WTC11 (cell line): ENCODE measurements at regions not wholly inside any gene's neighbourhood (a gene's known extent, or its start where the extent isn't known, plus 50 kb on each side); places are given as distances from the start of the nearest gene placed in this dataset.
"Not testable (repeated sequence)": the region's sequence is repeated elsewhere in the genome, so short reads cannot be mapped to it uniquely, and the experiment has no call there.

ENCODE experiments used
- ATAC-seq: fragments of 200-7000 bp; cut with Tn5 transposase; 2 replicates; pipeline ENCODE4 v1.10.0; 2021; ENCODE audit warnings: mild to moderate bottlenecking, moderate library complexity
- CTCF ChIA-PET: fragments of 300-600 bp; sonication (Branson Sonifier 250); formaldehyde crosslinking; loops from one replicate; lab custom pipeline; 2021; ENCODE audit warnings: antibody characterized with exemption; lab: Charles Lee
- POLR2A ChIA-PET: fragments of 350-600 bp; sonication (Branson Sonifier 250); formaldehyde crosslinking; loops from one replicate; lab custom pipeline; 2021; ENCODE audit warnings: antibody characterized with exemption; lab: Charles Lee
- DNase-seq: peaks from one replicate; pipeline ENCODE4 v3.0.0; 2021; ENCODE audit warnings: low spot score
- H3K27ac Mint-ChIP-seq: 2 replicates; pipeline ENCODE4 v1.8.0; 2021; ENCODE audit warnings: mixed read lengths
- H3K27me3 Mint-ChIP-seq: 2 replicates; pipeline ENCODE4 v1.8.0; 2021; ENCODE audit warnings: low read depth, mild to moderate bottlenecking, moderate library complexity, mixed read lengths
- H3K36me3 Mint-ChIP-seq: 2 replicates; pipeline ENCODE4 v1.8.0; 2021; ENCODE audit warnings: mixed read lengths
- H3K4me1 Mint-ChIP-seq: 2 replicates; pipeline ENCODE4 v1.8.0; 2022; ENCODE audit warnings: mixed read lengths
- H3K4me3 Mint-ChIP-seq: 2 replicates; pipeline ENCODE4 v1.8.0; 2021; ENCODE audit warnings: mild to moderate bottlenecking, moderate library complexity, mixed read lengths
- H3K9me3 Mint-ChIP-seq: 2 replicates; pipeline ENCODE4 v1.8.0; 2021; ENCODE audit warnings: mixed read lengths
- ARID4B ChIP-seq: sonication (generic); formaldehyde crosslinking; IDR thresholded peaks from 2 replicates; pipeline ENCODE4 v1.8.0; 2023; ENCODE audit warnings: missing genetic modification reagents, mild to moderate bottlenecking, borderline replicate concordance
- CBFB ChIP-seq: sonication (generic); formaldehyde crosslinking; IDR thresholded peaks from 2 replicates; pipeline ENCODE4 v1.8.1; 2022; ENCODE audit warnings: mild to moderate bottlenecking, low read depth, missing genetic modification reagents
- GABPB1 ChIP-seq: sonication (generic); formaldehyde crosslinking; IDR thresholded peaks from 2 replicates; pipeline ENCODE4 v1.8.1; 2023; ENCODE audit warnings: mild to moderate bottlenecking, missing genetic modification reagents
- GTF2I ChIP-seq: fragments of 250-450 bp; sonication (Bioruptor Pico); conservative IDR thresholded peaks from 2 replicates; pipeline ENCODE4 v1.4.0; 2021; ENCODE audit warnings: mild to moderate bottlenecking
- MXD4 ChIP-seq: fragments of 250-450 bp; sonication (Bioruptor Pico); IDR thresholded peaks from 2 replicates; pipeline ENCODE4 v1.8.0; 2021; ENCODE audit warnings: mild to moderate bottlenecking, moderate library complexity, borderline replicate concordance
- MYBL2 ChIP-seq: sonication (generic); formaldehyde crosslinking; IDR thresholded peaks from 2 replicates; pipeline ENCODE4 v1.8.1; 2023; ENCODE audit warnings: mild to moderate bottlenecking, moderate library complexity, missing genetic modification reagents
- NR3C1 ChIP-seq: sonication (generic); formaldehyde crosslinking; conservative IDR thresholded peaks from 2 replicates; pipeline ENCODE4 v1.8.1; 2023; ENCODE audit warnings: low read depth, mild to moderate bottlenecking, missing genetic modification reagents
- TCF7 ChIP-seq: sonication (generic); formaldehyde crosslinking; IDR thresholded peaks from 2 replicates; pipeline ENCODE4 v1.8.0; 2022; ENCODE audit warnings: mild to moderate bottlenecking, low read depth, missing genetic modification reagents, moderate library complexity
- TP53 ChIP-seq: sonication (generic); formaldehyde crosslinking; IDR thresholded peaks from 2 replicates; pipeline ENCODE4 v1.8.1; 2023; ENCODE audit warnings: mild to moderate bottlenecking, missing genetic modification reagents
- ZBTB43 ChIP-seq: sonication (generic); formaldehyde crosslinking; IDR thresholded peaks from 2 replicates; pipeline ENCODE4 v1.8.1; 2023; ENCODE audit warnings: mild to moderate bottlenecking, missing genetic modification reagents
- ZNF317 ChIP-seq: sonication (generic); formaldehyde crosslinking; IDR thresholded peaks from 2 replicates; pipeline ENCODE4 v1.8.1; 2023; ENCODE audit warnings: low read depth, mild to moderate bottlenecking, moderate library complexity, missing genetic modification reagents, borderline replicate concordance
- ZNF423 ChIP-seq: fragments of 250-450 bp; sonication (Bioruptor Pico); IDR thresholded peaks from 2 replicates; pipeline ENCODE4 v2.1.2; 2022; ENCODE audit warnings: mild to moderate bottlenecking, moderate library complexity
- TF ChIP-seq, protein P1 (sequence below): sonication (generic); formaldehyde crosslinking; conservative IDR thresholded peaks from 2 replicates; pipeline ENCODE4 v1.8.1; 2022; ENCODE audit warnings: mild to moderate bottlenecking, missing genetic modification reagents
- TF ChIP-seq, protein P2 (sequence below): sonication (generic); formaldehyde crosslinking; IDR thresholded peaks from 2 replicates; pipeline ENCODE4 v1.8.1; 2023; ENCODE audit warnings: mild to moderate bottlenecking, missing genetic modification reagents
- TF ChIP-seq, protein P3 (sequence below): sonication (generic); formaldehyde crosslinking; IDR thresholded peaks from 2 replicates; pipeline ENCODE4 v1.8.0; 2023; ENCODE audit warnings: mild to moderate bottlenecking, missing genetic modification reagents
- TF ChIP-seq, protein P4 (sequence below): sonication (generic); formaldehyde crosslinking; IDR thresholded peaks from 2 replicates; pipeline ENCODE4 v1.8.1; 2023; ENCODE audit warnings: mild to moderate bottlenecking, missing genetic modification reagents, moderate library complexity

- H3K27me3 Mint-ChIP-seq = no peaks in the 10 kb centered on the region
- no peak overlapping the region for H3K4me3 Mint-ChIP-seq
- no peak for TF ChIP-seq TCF7 (CRISPR knock-in tag)
- TF ChIP-seq, protein P1, sequence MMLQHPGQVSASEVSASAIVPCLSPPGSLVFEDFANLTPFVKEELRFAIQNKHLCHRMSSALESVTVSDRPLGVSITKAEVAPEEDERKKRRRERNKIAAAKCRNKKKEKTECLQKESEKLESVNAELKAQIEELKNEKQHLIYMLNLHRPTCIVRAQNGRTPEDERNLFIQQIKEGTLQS = no peak
- TF ChIP-seq, protein P2, sequence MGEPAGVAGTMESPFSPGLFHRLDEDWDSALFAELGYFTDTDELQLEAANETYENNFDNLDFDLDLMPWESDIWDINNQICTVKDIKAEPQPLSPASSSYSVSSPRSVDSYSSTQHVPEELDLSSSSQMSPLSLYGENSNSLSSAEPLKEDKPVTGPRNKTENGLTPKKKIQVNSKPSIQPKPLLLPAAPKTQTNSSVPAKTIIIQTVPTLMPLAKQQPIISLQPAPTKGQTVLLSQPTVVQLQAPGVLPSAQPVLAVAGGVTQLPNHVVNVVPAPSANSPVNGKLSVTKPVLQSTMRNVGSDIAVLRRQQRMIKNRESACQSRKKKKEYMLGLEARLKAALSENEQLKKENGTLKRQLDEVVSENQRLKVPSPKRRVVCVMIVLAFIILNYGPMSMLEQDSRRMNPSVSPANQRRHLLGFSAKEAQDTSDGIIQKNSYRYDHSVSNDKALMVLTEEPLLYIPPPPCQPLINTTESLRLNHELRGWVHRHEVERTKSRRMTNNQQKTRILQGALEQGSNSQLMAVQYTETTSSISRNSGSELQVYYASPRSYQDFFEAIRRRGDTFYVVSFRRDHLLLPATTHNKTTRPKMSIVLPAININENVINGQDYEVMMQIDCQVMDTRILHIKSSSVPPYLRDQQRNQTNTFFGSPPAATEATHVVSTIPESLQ = no peak
- TF ChIP-seq CBFB (CRISPR knock-in tag) = no peak
- no peak for TF ChIP-seq TP53 (CRISPR knock-in tag)
- TF ChIP-seq, protein P3, sequence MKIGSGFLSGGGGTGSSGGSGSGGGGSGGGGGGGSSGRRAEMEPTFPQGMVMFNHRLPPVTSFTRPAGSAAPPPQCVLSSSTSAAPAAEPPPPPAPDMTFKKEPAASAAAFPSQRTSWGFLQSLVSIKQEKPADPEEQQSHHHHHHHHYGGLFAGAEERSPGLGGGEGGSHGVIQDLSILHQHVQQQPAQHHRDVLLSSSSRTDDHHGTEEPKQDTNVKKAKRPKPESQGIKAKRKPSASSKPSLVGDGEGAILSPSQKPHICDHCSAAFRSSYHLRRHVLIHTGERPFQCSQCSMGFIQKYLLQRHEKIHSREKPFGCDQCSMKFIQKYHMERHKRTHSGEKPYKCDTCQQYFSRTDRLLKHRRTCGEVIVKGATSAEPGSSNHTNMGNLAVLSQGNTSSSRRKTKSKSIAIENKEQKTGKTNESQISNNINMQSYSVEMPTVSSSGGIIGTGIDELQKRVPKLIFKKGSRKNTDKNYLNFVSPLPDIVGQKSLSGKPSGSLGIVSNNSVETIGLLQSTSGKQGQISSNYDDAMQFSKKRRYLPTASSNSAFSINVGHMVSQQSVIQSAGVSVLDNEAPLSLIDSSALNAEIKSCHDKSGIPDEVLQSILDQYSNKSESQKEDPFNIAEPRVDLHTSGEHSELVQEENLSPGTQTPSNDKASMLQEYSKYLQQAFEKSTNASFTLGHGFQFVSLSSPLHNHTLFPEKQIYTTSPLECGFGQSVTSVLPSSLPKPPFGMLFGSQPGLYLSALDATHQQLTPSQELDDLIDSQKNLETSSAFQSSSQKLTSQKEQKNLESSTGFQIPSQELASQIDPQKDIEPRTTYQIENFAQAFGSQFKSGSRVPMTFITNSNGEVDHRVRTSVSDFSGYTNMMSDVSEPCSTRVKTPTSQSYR (CRISPR knock-in tag) = no peak
- TF ChIP-seq ZNF317 (CRISPR knock-in tag) = no peak
- TF ChIP-seq GABPB1 (CRISPR knock-in tag) = no peak
- H3K27ac Mint-ChIP-seq = no peak overlapping the region
- POLR2A ChIA-PET = no interaction called here
- no peak for ATAC-seq
- DNase-seq = no peak
- H3K4me1 Mint-ChIP-seq = peaks cover 10% of the 10 kb centered on the region
- H3K9me3 Mint-ChIP-seq = peaks cover 20% of the 10 kb centered on the region
- CTCF ChIA-PET = no interaction called here
- peaks cover 6% of the 10 kb centered on the region; the same call in 1 of the 2 replicates for H3K36me3 Mint-ChIP-seq
Observed at GRCh38 chr3:164302622-164303021, 775.7 kb downstream of the SI start.

- H3K27me3 Mint-ChIP-seq, POLR2A ChIA-PET, ATAC-seq, H3K4me1 Mint-ChIP-seq, H3K27ac Mint-ChIP-seq, CTCF ChIA-PET, H3K36me3 Mint-ChIP-seq, H3K4me3 Mint-ChIP-seq, DNase-seq, H3K9me3 Mint-ChIP-seq: not testable (repeated sequence)
Observed at GRCh38 chr3:164291486-164291885, 786.8 kb downstream of the SI start.

GRCh38 chr3:164278550-164278949 lies 799.7 kb downstream of the SI start:
- ATAC-seq = no peak
- Mint-ChIP-seq H3K27me3 (no peaks in the 10 kb centered on the region; the same call in 1 of the 2 replicates), H3K4me3 (no peak overlapping the region), H3K27ac (no peak overlapping the region), H3K36me3 (peaks cover 44% of the 10 kb centered on the region), H3K4me1 (peaks cover 12% of the 10 kb centered on the region)
- POLR2A ChIA-PET = no interaction called here
- no peak for DNase-seq
- TF ChIP-seq, protein P4, sequence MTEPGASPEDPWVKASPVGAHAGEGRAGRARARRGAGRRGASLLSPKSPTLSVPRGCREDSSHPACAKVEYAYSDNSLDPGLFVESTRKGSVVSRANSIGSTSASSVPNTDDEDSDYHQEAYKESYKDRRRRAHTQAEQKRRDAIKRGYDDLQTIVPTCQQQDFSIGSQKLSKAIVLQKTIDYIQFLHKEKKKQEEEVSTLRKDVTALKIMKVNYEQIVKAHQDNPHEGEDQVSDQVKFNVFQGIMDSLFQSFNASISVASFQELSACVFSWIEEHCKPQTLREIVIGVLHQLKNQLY (CRISPR knock-in tag) = no peak
- TF ChIP-seq ZNF423 (CRISPR knock-in tag) (no peak), MYBL2 (CRISPR knock-in tag) (no peak), NR3C1 (CRISPR knock-in tag) (no peak), ZBTB43 (CRISPR knock-in tag) (no peak), MXD4 (no peak), ARID4B (no peak), CBFB (CRISPR knock-in tag) (no peak), GTF2I (CRISPR knock-in tag) (no peak)
- TF ChIP-seq, all 79 proteins: peak for 0
- CTCF ChIA-PET = no interaction called here
- peaks cover 68% of the 10 kb centered on the region for H3K9me3 Mint-ChIP-seq
